SK-MEL-5 (cell line): ENCODE measurements at regions not wholly inside any gene's neighbourhood (a gene's known extent, or its start where the extent isn't known, plus 50 kb on each side); places are given as distances from the start of the nearest gene placed in this dataset.
"Not testable (repeated sequence)": the region's sequence is repeated elsewhere in the genome, so short reads cannot be mapped to it uniquely, and the experiment has no call there.

ENCODE experiments used
- DNase-seq: peaks from one replicate; pipeline ENCODE4 v3.0.0-alpha.2; 2016; ENCODE audit warnings: low read depth, low spot score
- in situ Hi-C: cut with HindIII; loops from 2 replicates; pipeline ENCODE4 v1.10.0; 2016; ENCODE audit warnings: low sequenced_read_pairs, high pct_unique_total_duplicates, low pct_unique_long_range_greater_than_20kb

- in situ Hi-C loops, DNase-seq: not testable (repeated sequence)
Measured at GRCh38 chr4:77464100-77464499, 141.5 kb upstream of the CXCL13 start.

- peak; percentile 54 for DNase-seq
- in situ Hi-C loops, result no loop called here
Measured at GRCh38 chr4:77465271-77465670, 140.3 kb upstream of the CXCL13 start.

- in situ Hi-C loops, result no loop called here
- no peak for DNase-seq
Measured at GRCh38 chr4:77466430-77466829, 139.2 kb upstream of the CXCL13 start.

- in situ Hi-C loops, result no loop called here
- DNase-seq, result no peak
Measured at GRCh38 chr4:77471821-77472495, 133.7 kb upstream of the CXCL13 start.

GRCh38 chr4:77473509-77473908 is 132.1 kb upstream of the CXCL13 start:
- in situ Hi-C loops, result no loop called here
- DNase-seq, result peak; percentile 37

GRCh38 chr4:77481856-77482255 is 123.8 kb upstream of the CXCL13 start:
- in situ Hi-C loops, result no loop called here

GRCh38 chr4:77488882-77489281 is 116.7 kb upstream of the CXCL13 start:
- no peak for DNase-seq
- in situ Hi-C loops, result no loop called here

More at GRCh38 chr4:77481856-77482255, 123.8 kb upstream of the CXCL13 start:
- DNase-seq, result peak; percentile 76

GRCh38 chr4:77493120-77493752 is 112.4 kb upstream of the CXCL13 start:
- in situ Hi-C loops, result no loop called here
- no peak for DNase-seq

- DNase-seq, result no peak
Measured at GRCh38 chr4:77493829-77494551, 111.6 kb upstream of the CXCL13 start.

GRCh38 chr4:77496457-77496856 is 109.2 kb upstream of the CXCL13 start:
- in situ Hi-C loops, result no loop called here
- DNase-seq, result no peak

More at GRCh38 chr4:77493829-77494551, 111.6 kb upstream of the CXCL13 start:
- in situ Hi-C loops, result no loop called here

- in situ Hi-C loops, result no loop called here
- no peak for DNase-seq
Measured at GRCh38 chr4:77500801-77501200, 104.8 kb upstream of the CXCL13 start.

GRCh38 chr4:77501240-77501639 is 104.4 kb upstream of the CXCL13 start:
- in situ Hi-C loops, result no loop called here
- no peak for DNase-seq

GRCh38 chr4:77501851-77502250 is 103.8 kb upstream of the CXCL13 start:
- DNase-seq, result no peak
- in situ Hi-C loops, result no loop called here

- no peak for DNase-seq
- in situ Hi-C loops, result no loop called here
Measured at GRCh38 chr4:77504407-77504806, 101.2 kb upstream of the CXCL13 start.

- in situ Hi-C loops, result no loop called here
Measured at GRCh38 chr4:77505275-77505957, 100.2 kb upstream of the CXCL13 start.

GRCh38 chr4:77505958-77506319 is 99.7 kb upstream of the CXCL13 start:
- in situ Hi-C loops, result no loop called here
- no peak for DNase-seq

More at GRCh38 chr4:77505275-77505957, 100.2 kb upstream of the CXCL13 start:
- DNase-seq, result no peak

- in situ Hi-C loops, result no loop called here
- DNase-seq, result no peak
Measured at GRCh38 chr4:77510367-77510766, 95.3 kb upstream of the CXCL13 start.

GRCh38 chr4:77525538-77525937 is 80.1 kb upstream of the CXCL13 start:
- in situ Hi-C loops, result no loop called here
- DNase-seq, result no peak
